UCSD-AML1 (cell line): ENCODE measurements at regions not wholly inside any gene's neighbourhood (a gene's known extent, or its start where the extent isn't known, plus 50 kb on each side); places are given as distances from the start of the nearest gene placed in this dataset.

Experiments
- DNase-seq: peaks from one replicate; lab custom pipeline; 2025; ENCODE audit not compliant: unreplicated experiment; lab: John Stamatoyannopoulos, UW

GRCh38 chr19:16000024-16000663, 51.3 kb downstream of the OR10H4 start:
- DNase-seq, result no peak

GRCh38 chr19:16001481-16002312, 52.9 kb downstream of the OR10H4 start:
- no peak for DNase-seq

- DNase-seq, result no peak
These were observed 53.9 kb downstream of the OR10H4 start for GRCh38 chr19:16002406-16003384.

- DNase-seq, result no peak
These were observed 54.6 kb downstream of the OR10H4 start for GRCh38 chr19:16003391-16003790.

- no peak for DNase-seq
These were observed 57.1 kb downstream of the OR10H4 start for GRCh38 chr19:16005925-16006324.

GRCh38 chr19:16012552-16012951, 63.7 kb upstream of the TPM4 start:
- no peak for DNase-seq

GRCh38 chr19:16013181-16013850, 63.0 kb upstream of the TPM4 start:
- DNase-seq, result no peak

- no peak for DNase-seq
These were observed 62.1 kb upstream of the TPM4 start for GRCh38 chr19:16013851-16014840.

GRCh38 chr19:16014923-16015804, 61.1 kb upstream of the TPM4 start:
- DNase-seq, result no peak

- DNase-seq, result no peak
These were observed 60.5 kb upstream of the TPM4 start for GRCh38 chr19:16015805-16016173.

GRCh38 chr19:16016226-16017137, 59.8 kb upstream of the TPM4 start:
- DNase-seq, result no peak

GRCh38 chr19:16017138-16017490, 59.2 kb upstream of the TPM4 start:
- no peak for DNase-seq

- DNase-seq, result no peak
These were observed 58.1 kb upstream of the TPM4 start for GRCh38 chr19:16018106-16018755.

- DNase-seq, result no peak
These were observed 57.3 kb upstream of the TPM4 start for GRCh38 chr19:16018801-16019551.

- no peak for DNase-seq
These were observed 56.4 kb upstream of the TPM4 start for GRCh38 chr19:16019691-16020448.

- no peak for DNase-seq
These were observed 54.5 kb upstream of the TPM4 start for GRCh38 chr19:16021796-16022195.
